22Rv1 (cell line): ENCODE measurements at regions not wholly inside any gene's neighbourhood (a gene's known extent, or its start where the extent isn't known, plus 50 kb on each side); places are given as distances from the start of the nearest gene placed in this dataset.

Experiments
- H3K27ac ChIP-seq: fragments of 450-650 bp; 2 replicates; pipeline ENCODE4 v1.5.1; 2017
- CTCF ChIP-seq: fragments of 450-650 bp; IDR thresholded peaks from 2 replicates; pipeline ENCODE4 v1.5.1; 2017; ENCODE audit warnings: mild to moderate bottlenecking
- ZFX ChIP-seq: fragments of 450-650 bp; IDR thresholded peaks from 2 replicates; pipeline ENCODE4 v1.6.1; 2017; ENCODE audit warnings: antibody characterized with exemption, borderline replicate concordance

GRCh38 chr7:42461537-42461936 lies 224.5 kb upstream of the GLI3 start:
- no peak overlapping the region for H3K27ac ChIP-seq
- TF ChIP-seq ZFX (no peak), CTCF (no peak)

- no peak overlapping the region for H3K27ac ChIP-seq
- no peak for TF ChIP-seq ZFX
- no peak for TF ChIP-seq CTCF
These were observed 223.9 kb upstream of the GLI3 start for GRCh38 chr7:42460933-42461332.

- no peak overlapping the region for H3K27ac ChIP-seq
- TF ChIP-seq CTCF, result no peak
- TF ChIP-seq ZFX, result no peak
These were observed 223.1 kb upstream of the GLI3 start for GRCh38 chr7:42460148-42460547.

- TF ChIP-seq ZFX, result no peak
- no peak for TF ChIP-seq CTCF
- H3K27ac ChIP-seq, result no peak overlapping the region
These were observed 220.7 kb upstream of the GLI3 start for GRCh38 chr7:42457663-42458062.

- H3K27ac ChIP-seq, result no peak overlapping the region
- no peak for TF ChIP-seq CTCF
- TF ChIP-seq ZFX, result no peak
These were observed 219.8 kb upstream of the GLI3 start for GRCh38 chr7:42456756-42457276.

GRCh38 chr7:42456267-42456666 lies 219.3 kb upstream of the GLI3 start:
- no peak for TF ChIP-seq CTCF
- TF ChIP-seq ZFX, result no peak
- H3K27ac ChIP-seq, result no peak overlapping the region

GRCh38 chr7:42453931-42454361 lies 216.9 kb upstream of the GLI3 start:
- TF ChIP-seq CTCF (no peak), ZFX (no peak)
- no peak overlapping the region for H3K27ac ChIP-seq
